Jurkat, Clone E6-1 (cell line): ENCODE measurements at regions not wholly inside any gene's neighbourhood (a gene's known extent, or its start where the extent isn't known, plus 50 kb on each side); places are given as distances from the start of the nearest gene placed in this dataset.
A peak's percentile ranks its signal among the peaks of the same experiment; 100 is the strongest.
"Not testable (repeated sequence)": the region's sequence is repeated elsewhere in the genome, so short reads cannot be mapped to it uniquely, and the experiment has no call there.

Experiments
- DNase-seq: peaks from one replicate; pipeline ENCODE4 v3.0.0-alpha.2; 2011; ENCODE audit warnings: low read depth, low spot score
- H3K4me3 ChIP-seq: 2 replicates; pipeline ENCODE4 v1.5.1; 2011; ENCODE audit warnings: mild to moderate bottlenecking, low read length, control low read depth, moderate library complexity

GRCh38 chr22:27051407-27051806, 394.0 kb downstream of the MIAT start:
- H3K4me3 ChIP-seq, result no peak overlapping the region
- no peak for DNase-seq

- no peak for DNase-seq
These were observed 400.3 kb downstream of the MIAT start for GRCh38 chr22:27057717-27058116.

DNA sequence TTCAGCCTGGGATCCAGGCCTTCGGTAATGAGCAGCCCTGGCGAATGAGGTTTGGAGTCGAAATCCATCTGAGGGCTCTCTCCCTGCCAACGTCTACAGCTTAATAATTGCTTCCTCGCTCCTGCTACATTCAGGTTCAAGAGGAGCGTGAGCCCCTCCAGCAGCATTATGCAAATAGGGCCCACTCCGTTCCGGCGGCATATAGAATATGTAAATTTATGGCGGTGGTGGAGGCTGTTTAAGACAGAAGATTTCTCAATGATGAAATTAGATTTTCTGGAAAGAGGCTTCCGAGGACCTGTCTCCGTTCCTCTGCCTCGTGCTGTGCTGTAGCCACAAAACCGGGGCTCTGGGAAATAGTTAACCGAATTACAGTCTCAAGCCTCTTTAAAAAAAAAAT, 402.8 kb downstream of the MIAT start:
- H3K4me3 ChIP-seq, result no peak overlapping the region
- DNase-seq, result no peak

More at GRCh38 chr22:27057717-27058116, 400.3 kb downstream of the MIAT start:
- H3K4me3 ChIP-seq, result no peak overlapping the region

GRCh38 chr22:27062910-27063309, 405.5 kb downstream of the MIAT start:
- DNase-seq, result no peak
- H3K4me3 ChIP-seq, result no peak overlapping the region

GRCh38 chr22:27063406-27063805, 406.0 kb downstream of the MIAT start:
- DNase-seq, result no peak
- H3K4me3 ChIP-seq, result no peak overlapping the region

GRCh38 chr22:27063841-27064240, 406.5 kb downstream of the MIAT start:
- DNase-seq, result no peak
- no peak overlapping the region for H3K4me3 ChIP-seq

DNA sequence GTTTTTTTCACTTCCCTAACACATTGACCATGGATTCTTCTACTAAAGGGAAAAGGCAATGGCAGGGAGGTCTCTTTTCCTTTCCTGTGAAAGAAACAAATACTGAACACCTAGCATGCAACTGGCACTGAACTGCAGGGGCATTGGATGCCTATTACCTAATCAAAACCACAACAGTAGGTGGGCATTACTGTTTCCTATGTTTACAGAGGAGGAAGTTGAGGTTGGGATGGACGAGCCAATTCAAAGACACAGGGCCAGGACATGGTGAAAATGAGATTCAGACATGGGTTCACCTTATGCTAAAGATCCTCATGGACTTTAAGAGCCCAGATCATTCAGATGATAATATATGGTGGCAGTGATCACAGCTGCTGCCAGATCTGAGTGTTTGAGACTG, 407.0 kb downstream of the MIAT start:
- no peak for DNase-seq
- H3K4me3 ChIP-seq, result no peak overlapping the region

GRCh38 chr22:27065279-27065678, 407.9 kb downstream of the MIAT start:
- no peak overlapping the region for H3K4me3 ChIP-seq

DNA sequence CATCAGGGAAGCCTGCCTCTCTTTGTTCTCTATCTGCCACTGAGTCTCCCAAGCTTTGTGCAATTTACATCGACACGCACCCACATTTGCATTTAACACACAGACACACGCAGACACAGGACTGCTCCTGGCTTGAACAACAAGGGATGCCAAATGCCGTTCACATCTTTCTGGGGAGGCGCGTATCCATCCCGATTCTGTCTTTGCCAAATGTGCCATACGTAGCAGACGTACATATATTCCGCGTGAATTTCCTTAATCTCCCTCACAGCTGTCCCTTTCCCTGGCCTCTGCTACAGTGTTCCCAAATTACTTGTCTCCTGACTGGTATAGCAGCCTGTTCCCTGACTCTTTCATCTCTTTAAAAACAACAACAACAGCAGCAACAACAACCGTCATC, 409.5 kb downstream of the MIAT start:
- no peak overlapping the region for H3K4me3 ChIP-seq

More at GRCh38 chr22:27065279-27065678, 407.9 kb downstream of the MIAT start:
- no peak for DNase-seq

DNA sequence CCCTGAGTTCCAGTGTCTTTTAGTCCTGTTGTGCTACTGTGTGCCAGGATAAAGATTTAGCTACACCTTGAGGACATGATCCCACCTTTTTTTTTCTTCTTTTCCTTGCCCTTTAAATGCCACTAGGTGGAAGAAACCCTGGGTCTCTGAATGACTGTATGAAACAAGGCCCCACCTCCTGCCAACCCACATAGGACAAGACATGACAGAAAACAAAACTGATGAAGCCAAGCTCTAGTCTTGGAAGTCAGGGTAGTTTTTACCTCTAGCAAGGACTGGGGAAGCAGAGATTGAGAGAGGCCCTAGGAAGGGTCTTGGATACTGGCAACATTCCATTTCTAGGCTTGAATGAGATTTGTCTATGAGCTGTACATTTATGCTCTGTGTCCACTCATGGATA, 410.7 kb downstream of the MIAT start:
- no peak for DNase-seq
- H3K4me3 ChIP-seq, result no peak overlapping the region

More for the DNA sequence above, 409.5 kb downstream of the MIAT start:
- no peak for DNase-seq

- DNase-seq, result no peak
- no peak overlapping the region for H3K4me3 ChIP-seq
These were observed 413.2 kb downstream of the MIAT start for GRCh38 chr22:27070594-27070993.

DNA sequence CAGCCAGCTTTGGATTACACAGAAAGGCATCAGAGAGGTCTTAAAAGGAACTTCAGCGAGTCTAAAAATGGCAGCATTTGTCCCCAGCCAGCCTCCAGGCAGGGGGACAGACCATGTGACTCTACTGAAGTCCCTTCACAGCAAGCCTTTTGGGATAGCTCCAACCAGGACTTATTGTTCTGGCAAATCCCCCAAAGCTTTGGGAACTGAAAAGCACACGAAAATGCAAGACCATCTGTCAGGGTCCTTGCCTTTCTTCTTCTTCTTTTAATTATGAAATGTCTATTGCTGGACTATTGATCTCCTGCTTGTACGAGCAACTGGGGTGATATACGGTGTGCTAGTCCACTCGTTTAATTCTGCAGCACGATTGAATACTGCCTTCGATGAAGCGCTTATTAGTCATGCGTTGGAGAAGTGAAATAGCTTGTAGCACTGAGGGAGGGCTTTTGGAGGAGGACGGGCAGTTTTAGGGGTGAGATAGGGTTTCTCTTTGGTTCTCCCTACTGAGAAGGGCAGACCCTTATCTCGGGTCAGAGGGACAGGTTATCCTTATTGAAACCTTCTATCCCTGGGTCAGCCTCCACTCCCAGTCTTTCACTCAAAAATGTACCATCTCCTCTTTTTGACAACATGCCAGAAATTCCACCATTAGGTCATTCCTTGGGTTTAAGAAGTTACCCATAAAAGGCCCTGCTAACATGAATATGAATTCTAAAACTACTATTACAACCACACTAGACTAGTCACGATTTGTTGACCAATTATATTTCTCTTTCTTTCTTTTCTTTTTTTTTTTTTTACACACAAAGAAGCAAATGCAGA, 416.4 kb downstream of the MIAT start:
- no peak overlapping the region for H3K4me3 ChIP-seq
- no peak for DNase-seq

DNA sequence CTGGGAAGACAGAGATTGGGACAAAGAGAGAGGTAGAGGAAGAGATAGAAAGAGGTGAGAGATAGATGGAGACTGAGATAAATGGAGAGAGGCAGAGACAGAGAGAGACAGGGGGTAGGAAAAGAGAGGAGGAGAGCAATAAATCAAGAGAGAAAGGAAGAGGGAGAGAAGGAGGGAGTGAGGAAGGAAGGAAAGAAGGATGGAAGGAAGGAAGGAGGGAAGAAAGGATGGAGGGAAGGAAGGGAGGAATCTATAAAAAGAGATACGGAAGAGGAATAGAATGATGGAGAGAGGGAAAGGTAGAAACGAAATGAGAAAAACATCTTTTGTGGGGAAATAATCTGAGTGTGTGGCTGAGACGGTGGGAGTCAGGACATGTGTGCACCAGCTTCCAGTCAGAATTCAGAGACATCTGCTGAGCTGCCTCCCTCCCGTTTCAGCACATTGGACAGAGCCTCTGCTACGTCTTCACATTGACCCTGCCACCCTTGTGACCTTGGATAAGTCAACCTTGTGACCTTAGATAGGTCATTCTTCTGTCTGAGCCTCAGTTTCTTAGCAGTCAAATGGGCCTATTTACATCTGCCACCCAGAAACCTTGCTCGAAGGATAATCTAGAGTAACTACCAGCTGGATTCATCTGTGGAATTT, 417.8 kb downstream of the MIAT start:
- H3K4me3 ChIP-seq, result no peak overlapping the region
- DNase-seq, result peak; percentile 14

GRCh38 chr22:27075891-27076290, 418.5 kb downstream of the MIAT start:
- no peak for DNase-seq
- no peak overlapping the region for H3K4me3 ChIP-seq

GRCh38 chr22:27078064-27078463, 420.7 kb downstream of the MIAT start:
- not testable (repeated sequence) for DNase-seq, H3K4me3 ChIP-seq

- no peak overlapping the region for H3K4me3 ChIP-seq
- no peak for DNase-seq
These were observed 422.7 kb downstream of the MIAT start for GRCh38 chr22:27080036-27080578.

GRCh38 chr22:27080863-27081262, 423.5 kb downstream of the MIAT start:
- DNase-seq, result no peak
- no peak overlapping the region for H3K4me3 ChIP-seq

DNA sequence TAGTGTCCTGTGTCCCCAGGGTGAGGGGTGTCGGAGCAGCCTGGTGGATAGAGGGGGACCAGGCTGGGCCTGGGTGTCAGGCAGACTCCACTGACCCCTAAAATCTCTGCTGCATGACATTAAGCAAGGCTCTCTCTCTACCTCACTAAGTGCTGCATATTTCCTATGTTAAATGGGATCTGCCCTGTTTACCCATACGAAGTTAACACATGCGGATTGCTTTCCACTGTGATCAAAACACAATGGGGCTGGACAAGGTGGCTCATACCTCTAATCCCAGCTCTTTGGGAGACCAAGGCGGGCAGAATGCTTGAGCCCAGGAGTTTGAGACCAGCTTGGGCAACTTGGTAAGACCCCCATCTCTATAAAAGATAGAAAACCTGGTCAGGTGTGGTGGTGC, 426.2 kb downstream of the MIAT start:
- no peak overlapping the region for H3K4me3 ChIP-seq
- no peak for DNase-seq

GRCh38 chr22:27084130-27084529, 426.7 kb downstream of the MIAT start:
- no peak for DNase-seq
- no peak overlapping the region for H3K4me3 ChIP-seq
